ENCODE measurements at regions not wholly inside any gene's neighbourhood (a gene's known extent, or its start where the extent isn't known, plus 50 kb on each side); places are given as distances from the start of the nearest gene placed in this dataset.

DNA sequence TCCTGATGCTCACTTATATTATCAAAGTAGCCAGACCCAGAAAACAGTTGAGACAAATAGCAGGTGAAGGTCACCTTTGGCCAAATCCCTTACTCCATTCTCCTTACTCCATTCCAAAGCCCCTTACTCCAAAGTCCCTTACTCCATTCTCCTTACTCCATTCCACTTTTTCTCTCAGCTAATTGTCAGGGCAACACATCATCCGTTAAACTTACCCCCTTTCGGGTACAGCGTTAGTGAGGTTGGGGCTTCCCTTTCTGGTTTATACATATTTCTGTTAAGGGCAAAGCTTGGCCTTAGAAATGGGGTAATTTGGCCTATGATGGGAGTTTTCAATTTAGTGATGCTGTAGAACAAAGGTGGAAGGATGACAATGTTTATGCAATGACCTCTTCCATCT lies 111.8 kb upstream of the CCND2 start:
- TF ChIP-seq, protein P1, sequence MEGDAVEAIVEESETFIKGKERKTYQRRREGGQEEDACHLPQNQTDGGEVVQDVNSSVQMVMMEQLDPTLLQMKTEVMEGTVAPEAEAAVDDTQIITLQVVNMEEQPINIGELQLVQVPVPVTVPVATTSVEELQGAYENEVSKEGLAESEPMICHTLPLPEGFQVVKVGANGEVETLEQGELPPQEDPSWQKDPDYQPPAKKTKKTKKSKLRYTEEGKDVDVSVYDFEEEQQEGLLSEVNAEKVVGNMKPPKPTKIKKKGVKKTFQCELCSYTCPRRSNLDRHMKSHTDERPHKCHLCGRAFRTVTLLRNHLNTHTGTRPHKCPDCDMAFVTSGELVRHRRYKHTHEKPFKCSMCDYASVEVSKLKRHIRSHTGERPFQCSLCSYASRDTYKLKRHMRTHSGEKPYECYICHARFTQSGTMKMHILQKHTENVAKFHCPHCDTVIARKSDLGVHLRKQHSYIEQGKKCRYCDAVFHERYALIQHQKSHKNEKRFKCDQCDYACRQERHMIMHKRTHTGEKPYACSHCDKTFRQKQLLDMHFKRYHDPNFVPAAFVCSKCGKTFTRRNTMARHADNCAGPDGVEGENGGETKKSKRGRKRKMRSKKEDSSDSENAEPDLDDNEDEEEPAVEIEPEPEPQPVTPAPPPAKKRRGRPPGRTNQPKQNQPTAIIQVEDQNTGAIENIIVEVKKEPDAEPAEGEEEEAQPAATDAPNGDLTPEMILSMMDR (IDR thresholded peaks at IDR 0.05; ENCODE audit: low read length), result no peak
- TF ChIP-seq EZH2 (IDR thresholded peaks at IDR 0.05; ENCODE audit: borderline replicate concordance, low read length), result no peak

Measured in OCI-LY1 (cell line).